ENCODE measurements at regions not wholly inside any gene's neighbourhood (a gene's known extent, or its start where the extent isn't known, plus 50 kb on each side); places are given as distances from the start of the nearest gene placed in this dataset.

GRCh38 chr14:71444030-71444822 lies 488.0 kb upstream of the RGS6 start:
- no peak overlapping the region for H3K4me3 ChIP-seq (replicated peaks; ENCODE audit: insufficient read depth, low read length)
- no peak overlapping the region for H3K27ac ChIP-seq (replicated peaks)
- TF ChIP-seq POLR2AphosphoS5 (IDR thresholded peaks at IDR 0.05; ENCODE audit: low read depth) (no peak), SPI1 (IDR thresholded peaks at IDR 0.05; ENCODE audit: borderline replicate concordance, low read depth) (no peak), CTCF (IDR thresholded peaks at IDR 0.05; ENCODE audit: insufficient read depth, low read length) (no peak), GABPA (IDR thresholded peaks at IDR 0.05; ENCODE audit: low read depth) (no peak)
- TF ChIP-seq, protein P1, sequence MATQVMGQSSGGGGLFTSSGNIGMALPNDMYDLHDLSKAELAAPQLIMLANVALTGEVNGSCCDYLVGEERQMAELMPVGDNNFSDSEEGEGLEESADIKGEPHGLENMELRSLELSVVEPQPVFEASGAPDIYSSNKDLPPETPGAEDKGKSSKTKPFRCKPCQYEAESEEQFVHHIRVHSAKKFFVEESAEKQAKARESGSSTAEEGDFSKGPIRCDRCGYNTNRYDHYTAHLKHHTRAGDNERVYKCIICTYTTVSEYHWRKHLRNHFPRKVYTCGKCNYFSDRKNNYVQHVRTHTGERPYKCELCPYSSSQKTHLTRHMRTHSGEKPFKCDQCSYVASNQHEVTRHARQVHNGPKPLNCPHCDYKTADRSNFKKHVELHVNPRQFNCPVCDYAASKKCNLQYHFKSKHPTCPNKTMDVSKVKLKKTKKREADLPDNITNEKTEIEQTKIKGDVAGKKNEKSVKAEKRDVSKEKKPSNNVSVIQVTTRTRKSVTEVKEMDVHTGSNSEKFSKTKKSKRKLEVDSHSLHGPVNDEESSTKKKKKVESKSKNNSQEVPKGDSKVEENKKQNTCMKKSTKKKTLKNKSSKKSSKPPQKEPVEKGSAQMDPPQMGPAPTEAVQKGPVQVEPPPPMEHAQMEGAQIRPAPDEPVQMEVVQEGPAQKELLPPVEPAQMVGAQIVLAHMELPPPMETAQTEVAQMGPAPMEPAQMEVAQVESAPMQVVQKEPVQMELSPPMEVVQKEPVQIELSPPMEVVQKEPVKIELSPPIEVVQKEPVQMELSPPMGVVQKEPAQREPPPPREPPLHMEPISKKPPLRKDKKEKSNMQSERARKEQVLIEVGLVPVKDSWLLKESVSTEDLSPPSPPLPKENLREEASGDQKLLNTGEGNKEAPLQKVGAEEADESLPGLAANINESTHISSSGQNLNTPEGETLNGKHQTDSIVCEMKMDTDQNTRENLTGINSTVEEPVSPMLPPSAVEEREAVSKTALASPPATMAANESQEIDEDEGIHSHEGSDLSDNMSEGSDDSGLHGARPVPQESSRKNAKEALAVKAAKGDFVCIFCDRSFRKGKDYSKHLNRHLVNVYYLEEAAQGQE (IDR thresholded peaks at IDR 0.05; ENCODE audit: insufficient replicate concordance, low read depth), result no peak
- DNase-seq (ENCODE audit: low read depth in 1 of 2, low spot score in 1 of 2), result no peak
- no peaks in the 10 kb centered on the region for H3K27me3 ChIP-seq (ENCODE audit: insufficient read depth, poor library complexity, severe bottlenecking)

DNA sequence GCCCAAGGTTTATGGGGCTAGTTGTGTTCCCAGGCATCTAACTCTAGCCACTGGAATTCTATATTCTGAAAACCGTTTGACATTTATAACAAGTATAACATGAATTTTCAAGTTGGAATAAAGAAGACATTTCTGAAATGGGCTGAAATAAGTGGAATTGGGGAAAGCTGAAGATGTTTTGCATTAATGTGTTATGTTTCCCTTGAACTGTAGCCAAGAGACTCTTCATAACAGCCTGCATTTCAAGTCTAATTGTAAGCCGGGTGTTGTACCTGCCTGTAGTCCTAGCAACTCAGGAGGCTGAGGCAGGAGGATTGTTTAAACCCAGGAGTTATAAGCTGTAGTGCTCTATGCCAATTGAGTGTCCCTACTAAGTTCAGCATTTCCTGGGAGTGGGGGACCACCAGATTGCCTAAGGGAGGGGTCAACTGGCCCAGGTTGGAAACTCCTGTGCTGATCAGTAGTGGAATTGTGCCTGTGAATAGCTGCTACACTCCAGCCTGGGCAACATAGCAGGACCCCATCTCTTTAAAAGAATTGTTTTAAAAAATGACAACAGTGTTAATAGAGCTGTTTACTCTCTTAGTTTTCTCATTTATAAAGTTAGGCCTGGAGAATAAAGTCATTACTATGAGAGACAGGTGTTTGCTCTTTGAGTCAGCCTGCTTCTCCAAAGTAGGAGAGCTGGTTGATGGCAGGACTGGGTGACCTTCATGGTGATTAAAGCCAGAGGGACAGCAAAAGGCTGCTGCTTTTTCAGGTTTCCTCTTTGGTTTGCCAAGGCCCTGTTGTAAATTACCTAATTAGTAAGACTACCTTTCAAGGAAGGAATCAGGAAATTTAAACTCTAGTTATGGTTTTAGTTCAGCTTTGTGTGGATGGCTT lies 483.6 kb upstream of the RGS6 start:
- Histone ChIP-seq H3K27me3 (ENCODE audit: insufficient read depth, poor library complexity, severe bottlenecking) (no peaks in the 10 kb centered on the region), H3K4me3 (replicated peaks; ENCODE audit: insufficient read depth, low read length) (no peak overlapping the region), H3K27ac (replicated peaks) (no peak overlapping the region)
- no peak for DNase-seq (ENCODE audit: low read depth in 1 of 2, low spot score in 1 of 2)
- TF ChIP-seq CTCF (IDR thresholded peaks at IDR 0.05; ENCODE audit: insufficient read depth, low read length) (no peak), GABPA (IDR thresholded peaks at IDR 0.05; ENCODE audit: low read depth) (no peak), POLR2AphosphoS5 (IDR thresholded peaks at IDR 0.05; ENCODE audit: low read depth) (no peak), SPI1 (IDR thresholded peaks at IDR 0.05; ENCODE audit: borderline replicate concordance, low read depth) (no peak)
- TF ChIP-seq, protein P1 (IDR thresholded peaks at IDR 0.05; ENCODE audit: insufficient replicate concordance, low read depth), result no peak

DNA sequence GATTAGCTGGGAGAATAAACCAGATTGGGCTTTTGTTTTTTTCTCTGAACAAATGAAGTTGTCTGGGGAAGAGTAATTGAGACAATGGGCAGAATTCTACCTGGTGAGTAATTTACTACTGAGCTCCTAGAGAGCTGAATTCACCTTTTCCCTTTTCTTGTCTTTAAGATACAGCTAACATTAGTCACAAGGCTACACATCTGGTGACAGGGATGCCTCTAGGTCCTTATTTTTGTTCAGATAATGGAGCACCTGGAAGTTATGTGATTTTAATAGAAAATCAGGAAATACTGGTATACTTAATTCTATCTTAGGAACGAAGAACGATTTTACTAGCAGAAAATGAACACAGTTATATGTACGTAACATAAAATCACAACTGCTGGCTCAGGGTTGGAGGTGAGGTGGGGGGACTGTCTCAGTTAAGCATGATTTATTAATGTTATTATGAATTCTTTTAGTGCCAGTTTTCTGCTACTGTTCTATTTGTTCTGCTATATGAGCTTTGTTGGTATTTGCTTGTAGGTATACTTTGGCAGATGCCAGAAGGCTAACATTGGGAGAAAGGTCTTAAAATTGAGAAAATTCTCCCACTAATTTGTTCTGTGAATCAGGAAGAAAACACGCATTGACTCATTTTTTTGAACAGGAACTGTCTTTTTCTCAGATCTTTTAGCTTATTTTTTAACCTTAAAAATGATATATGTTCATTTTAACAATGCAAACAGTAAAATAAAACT lies 482.7 kb upstream of the RGS6 start:
- no peak for DNase-seq (ENCODE audit: low read depth in 1 of 2, low spot score in 1 of 2)
- no peak for TF ChIP-seq SPI1 (IDR thresholded peaks at IDR 0.05; ENCODE audit: borderline replicate concordance, low read depth)
- TF ChIP-seq, protein P1 (IDR thresholded peaks at IDR 0.05; ENCODE audit: insufficient replicate concordance, low read depth), result no peak
- TF ChIP-seq CTCF (IDR thresholded peaks at IDR 0.05; ENCODE audit: insufficient read depth, low read length), result no peak
- TF ChIP-seq GABPA (IDR thresholded peaks at IDR 0.05; ENCODE audit: low read depth), result no peak
- no peak for TF ChIP-seq POLR2AphosphoS5 (IDR thresholded peaks at IDR 0.05; ENCODE audit: low read depth)
- H3K27ac ChIP-seq (replicated peaks), result no peak overlapping the region
- no peaks in the 10 kb centered on the region for H3K27me3 ChIP-seq (ENCODE audit: insufficient read depth, poor library complexity, severe bottlenecking)
- H3K4me3 ChIP-seq (replicated peaks; ENCODE audit: insufficient read depth, low read length), result no peak overlapping the region
